ENCODE measurements at regions not wholly inside any gene's neighbourhood (a gene's known extent, or its start where the extent isn't known, plus 50 kb on each side); places are given as distances from the start of the nearest gene placed in this dataset.

DNA sequence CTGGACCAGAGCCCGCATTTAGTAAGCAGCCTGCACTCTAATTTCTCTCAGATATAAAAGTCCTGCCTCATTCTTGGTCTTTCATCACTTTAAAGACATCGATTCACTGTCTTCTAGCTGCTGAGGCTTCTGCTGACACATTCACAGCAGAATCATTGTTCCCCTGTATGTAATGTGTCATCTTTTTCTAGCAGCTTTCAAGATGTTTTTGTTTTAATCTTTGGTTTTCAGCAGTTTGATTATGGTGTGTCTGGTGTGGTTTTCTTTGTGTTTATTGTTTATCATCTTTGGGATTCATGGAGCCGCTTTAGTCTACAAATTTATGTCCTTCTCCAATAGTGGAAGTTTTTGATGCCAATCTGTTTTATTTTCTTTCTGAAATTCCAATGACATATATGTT lies 157.3 kb upstream of the STMND1 start:
- TF ChIP-seq, protein P1, sequence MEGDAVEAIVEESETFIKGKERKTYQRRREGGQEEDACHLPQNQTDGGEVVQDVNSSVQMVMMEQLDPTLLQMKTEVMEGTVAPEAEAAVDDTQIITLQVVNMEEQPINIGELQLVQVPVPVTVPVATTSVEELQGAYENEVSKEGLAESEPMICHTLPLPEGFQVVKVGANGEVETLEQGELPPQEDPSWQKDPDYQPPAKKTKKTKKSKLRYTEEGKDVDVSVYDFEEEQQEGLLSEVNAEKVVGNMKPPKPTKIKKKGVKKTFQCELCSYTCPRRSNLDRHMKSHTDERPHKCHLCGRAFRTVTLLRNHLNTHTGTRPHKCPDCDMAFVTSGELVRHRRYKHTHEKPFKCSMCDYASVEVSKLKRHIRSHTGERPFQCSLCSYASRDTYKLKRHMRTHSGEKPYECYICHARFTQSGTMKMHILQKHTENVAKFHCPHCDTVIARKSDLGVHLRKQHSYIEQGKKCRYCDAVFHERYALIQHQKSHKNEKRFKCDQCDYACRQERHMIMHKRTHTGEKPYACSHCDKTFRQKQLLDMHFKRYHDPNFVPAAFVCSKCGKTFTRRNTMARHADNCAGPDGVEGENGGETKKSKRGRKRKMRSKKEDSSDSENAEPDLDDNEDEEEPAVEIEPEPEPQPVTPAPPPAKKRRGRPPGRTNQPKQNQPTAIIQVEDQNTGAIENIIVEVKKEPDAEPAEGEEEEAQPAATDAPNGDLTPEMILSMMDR (conservative IDR thresholded peaks at IDR 0.05; ENCODE audit: low read depth in 2 of 2) = no peak
- TF ChIP-seq, protein P2, sequence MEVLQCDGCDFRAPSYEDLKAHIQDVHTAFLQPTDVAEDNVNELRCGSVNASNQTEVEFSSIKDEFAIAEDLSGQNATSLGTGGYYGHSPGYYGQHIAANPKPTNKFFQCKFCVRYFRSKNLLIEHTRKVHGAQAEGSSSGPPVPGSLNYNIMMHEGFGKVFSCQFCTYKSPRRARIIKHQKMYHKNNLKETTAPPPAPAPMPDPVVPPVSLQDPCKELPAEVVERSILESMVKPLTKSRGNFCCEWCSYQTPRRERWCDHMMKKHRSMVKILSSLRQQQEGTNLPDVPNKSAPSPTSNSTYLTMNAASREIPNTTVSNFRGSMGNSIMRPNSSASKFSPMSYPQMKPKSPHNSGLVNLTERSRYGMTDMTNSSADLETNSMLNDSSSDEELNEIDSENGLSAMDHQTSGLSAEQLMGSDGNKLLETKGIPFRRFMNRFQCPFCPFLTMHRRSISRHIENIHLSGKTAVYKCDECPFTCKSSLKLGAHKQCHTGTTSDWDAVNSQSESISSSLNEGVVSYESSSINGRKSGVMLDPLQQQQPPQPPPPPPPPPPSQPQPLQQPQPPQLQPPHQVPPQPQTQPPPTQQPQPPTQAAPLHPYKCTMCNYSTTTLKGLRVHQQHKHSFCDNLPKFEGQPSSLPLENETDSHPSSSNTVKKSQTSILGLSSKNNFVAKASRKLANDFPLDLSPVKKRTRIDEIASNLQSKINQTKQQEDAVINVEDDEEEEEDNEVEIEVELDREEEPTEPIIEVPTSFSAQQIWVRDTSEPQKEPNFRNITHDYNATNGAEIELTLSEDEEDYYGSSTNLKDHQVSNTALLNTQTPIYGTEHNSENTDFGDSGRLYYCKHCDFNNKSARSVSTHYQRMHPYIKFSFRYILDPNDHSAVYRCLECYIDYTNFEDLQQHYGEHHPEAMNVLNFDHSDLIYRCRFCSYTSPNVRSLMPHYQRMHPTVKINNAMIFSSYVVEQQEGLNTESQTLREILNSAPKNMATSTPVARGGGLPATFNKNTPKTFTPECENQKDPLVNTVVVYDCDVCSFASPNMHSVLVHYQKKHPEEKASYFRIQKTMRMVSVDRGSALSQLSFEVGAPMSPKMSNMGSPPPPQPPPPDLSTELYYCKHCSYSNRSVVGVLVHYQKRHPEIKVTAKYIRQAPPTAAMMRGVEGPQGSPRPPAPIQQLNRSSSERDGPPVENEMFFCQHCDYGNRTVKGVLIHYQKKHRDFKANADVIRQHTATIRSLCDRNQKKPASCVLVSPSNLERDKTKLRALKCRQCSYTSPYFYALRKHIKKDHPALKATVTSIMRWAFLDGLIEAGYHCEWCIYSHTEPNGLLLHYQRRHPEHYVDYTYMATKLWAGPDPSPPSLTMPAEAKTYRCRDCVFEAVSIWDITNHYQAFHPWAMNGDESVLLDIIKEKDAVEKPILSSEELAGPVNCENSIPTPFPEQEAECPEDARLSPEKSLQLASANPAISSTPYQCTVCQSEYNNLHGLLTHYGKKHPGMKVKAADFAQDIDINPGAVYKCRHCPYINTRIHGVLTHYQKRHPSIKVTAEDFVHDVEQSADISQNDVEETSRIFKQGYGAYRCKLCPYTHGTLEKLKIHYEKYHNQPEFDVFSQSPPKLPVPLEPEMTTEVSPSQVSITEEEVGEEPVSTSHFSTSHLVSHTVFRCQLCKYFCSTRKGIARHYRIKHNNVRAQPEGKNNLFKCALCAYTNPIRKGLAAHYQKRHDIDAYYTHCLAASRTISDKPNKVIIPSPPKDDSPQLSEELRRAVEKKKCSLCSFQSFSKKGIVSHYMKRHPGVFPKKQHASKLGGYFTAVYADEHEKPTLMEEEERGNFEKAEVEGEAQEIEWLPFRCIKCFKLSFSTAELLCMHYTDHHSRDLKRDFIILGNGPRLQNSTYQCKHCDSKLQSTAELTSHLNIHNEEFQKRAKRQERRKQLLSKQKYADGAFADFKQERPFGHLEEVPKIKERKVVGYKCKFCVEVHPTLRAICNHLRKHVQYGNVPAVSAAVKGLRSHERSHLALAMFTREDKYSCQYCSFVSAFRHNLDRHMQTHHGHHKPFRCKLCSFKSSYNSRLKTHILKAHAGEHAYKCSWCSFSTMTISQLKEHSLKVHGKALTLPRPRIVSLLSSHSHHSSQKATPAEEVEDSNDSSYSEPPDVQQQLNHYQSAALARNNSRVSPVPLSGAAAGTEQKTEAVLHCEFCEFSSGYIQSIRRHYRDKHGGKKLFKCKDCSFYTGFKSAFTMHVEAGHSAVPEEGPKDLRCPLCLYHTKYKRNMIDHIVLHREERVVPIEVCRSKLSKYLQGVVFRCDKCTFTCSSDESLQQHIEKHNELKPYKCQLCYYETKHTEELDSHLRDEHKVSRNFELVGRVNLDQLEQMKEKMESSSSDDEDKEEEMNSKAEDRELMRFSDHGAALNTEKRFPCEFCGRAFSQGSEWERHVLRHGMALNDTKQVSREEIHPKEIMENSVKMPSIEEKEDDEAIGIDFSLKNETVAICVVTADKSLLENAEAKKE (CRISPR knock-in tag; IDR thresholded peaks at IDR 0.05) = no peak
- TF ChIP-seq POLR2AphosphoS5 (IDR thresholded peaks at IDR 0.05; ENCODE audit: low read depth) = no peak
- TF ChIP-seq REST (IDR thresholded peaks at IDR 0.05; ENCODE audit: unreplicated experiment) = no peak

All from GM23338 (cell line).